Bronchial epithelial cell (primary cell): ENCODE measurements at regions not wholly inside any gene's neighbourhood (a gene's known extent, or its start where the extent isn't known, plus 50 kb on each side); places are given as distances from the start of the nearest gene placed in this dataset.
"Not testable (repeated sequence)": the region's sequence is repeated elsewhere in the genome, so short reads cannot be mapped to it uniquely, and the experiment has no call there.

Experiments used
- DNase-seq: peaks from one replicate; pipeline ENCODE4 v3.0.0-alpha.2; 2010; ENCODE audit warnings: low read depth
- FAIRE-seq: peaks from 2 replicates; lab custom pipeline; 2011; peaks lifted over from hg19 to GRCh38; lab: Jason Lieb, UNC
- H3K27me3 ChIP-seq: 2 replicates; pipeline ENCODE4 v1.5.1; 2011; ENCODE audit warnings: low read length; ENCODE audit not compliant: control insufficient read depth, insufficient read depth
- H3K36me3 ChIP-seq: 2 replicates; pipeline ENCODE4 v1.5.1; 2011; ENCODE audit warnings: low read length; ENCODE audit not compliant: control insufficient read depth, insufficient read depth
- H3K4me3 ChIP-seq: 2 replicates; pipeline ENCODE4 v1.5.1; 2011; ENCODE audit warnings: mild to moderate bottlenecking, low read depth, low read length, control low read depth
- CTCF ChIP-seq: IDR thresholded peaks from 2 replicates; pipeline ENCODE4 v1.5.1; 2011; ENCODE audit warnings: mild to moderate bottlenecking, moderate library complexity, low read length, control low read depth, inconsistent platforms; ENCODE audit not compliant: insufficient read depth, severe bottlenecking

DNA sequence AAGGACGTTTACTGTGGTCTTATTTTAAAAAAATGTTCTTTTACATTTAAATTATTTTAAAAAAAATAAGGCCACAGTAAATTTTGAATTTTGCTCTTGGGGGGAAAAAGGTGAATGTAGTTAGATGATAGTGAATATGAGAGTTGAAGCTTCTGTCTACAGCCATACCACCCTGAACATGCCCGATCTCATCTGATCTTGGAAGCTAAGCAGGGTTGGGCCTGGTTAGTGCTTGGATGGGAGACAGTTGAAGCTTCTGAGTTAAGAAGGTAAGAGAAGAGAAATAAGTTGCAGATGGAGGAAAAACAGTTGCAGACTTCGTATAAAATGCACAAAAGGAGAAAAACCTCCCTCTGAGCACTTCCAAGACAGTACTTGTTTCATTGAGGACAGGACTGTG is 115.6 kb upstream of the NR3C2 start:
- no peaks in the 10 kb centered on the region for H3K36me3 ChIP-seq
- no peak overlapping the region for H3K4me3 ChIP-seq
- no peaks in the 10 kb centered on the region for H3K27me3 ChIP-seq
- TF ChIP-seq CTCF, result no peak
- DNase-seq (no peak), FAIRE-seq (no peak)

DNA sequence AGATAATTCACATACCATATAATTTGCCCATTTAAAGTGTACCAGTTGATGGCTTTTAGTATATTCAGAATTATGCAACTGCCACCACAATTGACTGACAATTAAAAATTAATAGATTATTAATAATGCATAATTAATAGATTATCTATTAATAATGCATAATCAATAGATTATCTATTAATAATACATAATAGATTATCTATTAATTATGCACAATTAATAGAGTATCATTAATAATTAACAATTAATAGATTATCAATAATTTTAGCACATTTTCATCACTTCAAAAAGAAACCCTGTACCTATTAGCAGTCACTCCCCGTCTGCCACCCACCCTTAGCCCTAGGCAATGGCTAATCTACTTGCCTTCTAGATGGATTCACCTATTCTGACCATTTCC is 108.6 kb upstream of the NR3C2 start:
- Histone ChIP-seq H3K27me3 (no peaks in the 10 kb centered on the region), H3K36me3 (no peaks in the 10 kb centered on the region), H3K4me3 (no peak overlapping the region)
- FAIRE-seq, result no peak
- no peak for DNase-seq
- no peak for TF ChIP-seq CTCF

- Histone ChIP-seq H3K4me3 (no peak overlapping the region), H3K36me3 (no peaks in the 10 kb centered on the region), H3K27me3 (no peaks in the 10 kb centered on the region)
- no peak for FAIRE-seq
- DNase-seq, result peak; percentile 67
- TF ChIP-seq CTCF, result no peak
Measured at GRCh38 chr4:148542922-148543623, 100.9 kb upstream of the NR3C2 start.

GRCh38 chr4:148540622-148541326 is 98.6 kb upstream of the NR3C2 start:
- FAIRE-seq (no peak), DNase-seq (no peak)
- no peak for TF ChIP-seq CTCF
- H3K27me3 ChIP-seq, result no peaks in the 10 kb centered on the region
- no peaks in the 10 kb centered on the region for H3K36me3 ChIP-seq
- no peak overlapping the region for H3K4me3 ChIP-seq

DNA sequence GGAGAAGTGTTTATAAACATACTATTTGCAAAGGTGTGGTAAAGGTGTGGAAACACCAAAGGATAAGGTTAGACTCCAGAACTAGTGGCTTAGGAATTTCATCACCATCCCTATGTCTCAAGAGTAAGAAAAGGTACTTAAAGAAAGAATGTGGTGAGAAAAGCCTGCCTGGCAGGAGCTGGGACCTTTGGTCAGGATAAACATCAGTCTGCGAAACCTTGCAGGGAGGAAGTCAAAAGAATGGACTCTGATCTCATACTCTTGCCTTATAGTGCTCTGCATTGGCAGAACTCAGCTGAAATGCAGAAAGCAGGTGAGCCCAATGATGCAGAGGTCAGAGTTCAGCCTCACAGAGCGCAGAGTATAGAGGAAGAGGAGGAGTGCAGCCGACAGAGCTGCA is 97.2 kb upstream of the NR3C2 start:
- H3K36me3 ChIP-seq, result no peaks in the 10 kb centered on the region
- no peak for DNase-seq
- no peaks in the 10 kb centered on the region for H3K27me3 ChIP-seq
- no peak for FAIRE-seq
- no peak for TF ChIP-seq CTCF
- H3K4me3 ChIP-seq, result no peak overlapping the region

DNA sequence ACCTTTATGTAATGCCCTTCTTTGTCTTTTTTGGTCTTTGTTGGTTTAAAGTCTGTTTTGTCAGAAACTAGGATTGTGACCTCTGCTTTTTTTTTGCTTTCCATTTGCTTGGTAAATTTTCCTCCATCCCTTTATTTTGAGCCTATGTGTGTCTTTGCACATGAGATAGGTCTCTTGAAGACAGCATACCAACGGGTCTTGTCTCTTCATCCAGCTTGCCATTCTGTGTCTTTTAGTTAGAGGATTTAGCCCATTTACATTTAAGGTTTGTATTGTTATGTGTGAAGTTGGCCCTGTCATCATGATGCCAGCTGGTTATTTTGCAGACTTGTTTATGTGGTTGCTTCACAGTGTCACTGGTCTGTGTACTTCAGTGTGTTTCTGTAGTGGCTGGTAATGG is 91.6 kb upstream of the NR3C2 start:
- not testable (repeated sequence) for H3K4me3 ChIP-seq, H3K36me3 ChIP-seq, H3K27me3 ChIP-seq, DNase-seq, FAIRE-seq
